ENCODE measurements at regions not wholly inside any gene's neighbourhood (a gene's known extent, or its start where the extent isn't known, plus 50 kb on each side); places are given as distances from the start of the nearest gene placed in this dataset.
"Not testable (repeated sequence)": the region's sequence is repeated elsewhere in the genome, so short reads cannot be mapped to it uniquely, and the experiment has no call there.

DNA sequence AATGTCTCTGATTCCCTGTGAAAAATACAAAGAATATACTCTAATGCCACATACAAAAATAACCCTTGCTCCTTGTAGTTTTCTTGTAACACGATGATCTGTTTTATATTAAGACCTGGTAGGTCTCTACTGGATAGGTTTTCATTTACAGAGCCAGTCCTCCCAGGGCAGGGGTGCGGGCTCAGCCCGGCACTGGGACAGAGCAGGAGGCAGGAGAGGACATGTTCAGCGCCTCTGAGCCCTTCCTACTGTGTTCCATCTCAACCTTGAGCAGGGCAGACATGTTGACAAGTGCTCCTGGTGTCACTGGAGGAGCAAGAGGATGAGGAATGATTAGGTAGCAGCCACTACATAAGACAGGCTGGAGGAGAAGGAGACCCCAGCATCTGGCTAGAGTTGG is 335.5 kb downstream of the INSIG2 start:
- Mint-ChIP-seq H3K4me1 (ENCODE audit: low read depth, unreplicated experiment) (no peaks in the 10 kb centered on the region), H3K36me3 (ENCODE audit: insufficient read depth, unreplicated experiment) (no peaks in the 10 kb centered on the region), H3K4me3 (ENCODE audit: unreplicated experiment) (no peak overlapping the region), H3K27me3 (ENCODE audit: insufficient read depth, unreplicated experiment) (peaks cover 7% of the 10 kb centered on the region), H3K27ac (ENCODE audit: unreplicated experiment) (no peak overlapping the region), H3K9me3 (ENCODE audit: unreplicated experiment) (peaks cover 18% of the 10 kb centered on the region)
- Histone ChIP-seq H3K9me3 (peaks cover 6% of the 10 kb centered on the region; the same call in 1 of the 2 replicates), H3K27me3 (replicated peaks; ENCODE audit: control insufficient read depth, insufficient read depth, low read length) (no peaks in the 10 kb centered on the region), H3K4me1 (no peaks in the 10 kb centered on the region), H3K4me3 (ENCODE audit: low read depth, low read length) (no peak overlapping the region), H3K36me3 (ENCODE audit: control insufficient read depth, insufficient read depth, low read length) (no peaks in the 10 kb centered on the region)
- POLR2A ChIA-PET, result no interaction called here
- intact Hi-C loops (cut with micrococcal nuclease; ENCODE audit: unreplicated experiment), result no loop called here
- no peak for DNase-seq
- no TSS peak for BruUV-seq (replicated peaks)
- no peak for TF ChIP-seq CTCF (IDR thresholded peaks at IDR 0.05; ENCODE audit: insufficient read depth in 1 of 2, low read depth in 1 of 2, low read length in 1 of 2, severe bottlenecking in 1 of 2, unreplicated experiment in 1 of 2)
- CTCF ChIA-PET, result no interaction called here

- no TSS peak for BruUV-seq (replicated peaks)
- no peak for TF ChIP-seq CTCF (IDR thresholded peaks at IDR 0.05; ENCODE audit: insufficient read depth in 1 of 2, low read depth in 1 of 2, low read length in 1 of 2, severe bottlenecking in 1 of 2, unreplicated experiment in 1 of 2)
- intact Hi-C loops (cut with micrococcal nuclease; ENCODE audit: unreplicated experiment), result no loop called here
- no peak for DNase-seq
- Mint-ChIP-seq H3K36me3 (ENCODE audit: insufficient read depth, unreplicated experiment) (no peaks in the 10 kb centered on the region), H3K4me3 (ENCODE audit: unreplicated experiment) (no peak overlapping the region), H3K9me3 (ENCODE audit: unreplicated experiment) (peaks cover 12% of the 10 kb centered on the region), H3K4me1 (ENCODE audit: low read depth, unreplicated experiment) (no peaks in the 10 kb centered on the region), H3K27me3 (ENCODE audit: insufficient read depth, unreplicated experiment) (peaks cover 7% of the 10 kb centered on the region), H3K27ac (ENCODE audit: unreplicated experiment) (no peak overlapping the region)
- POLR2A ChIA-PET, result no interaction called here
- no peaks in the 10 kb centered on the region for H3K36me3 ChIP-seq (ENCODE audit: control insufficient read depth, insufficient read depth, low read length)
- H3K27me3 ChIP-seq (replicated peaks; ENCODE audit: control insufficient read depth, insufficient read depth, low read length), result no peaks in the 10 kb centered on the region
- CTCF ChIA-PET, result no interaction called here
- no peaks in the 10 kb centered on the region for H3K4me1 ChIP-seq
- H3K4me3 ChIP-seq (ENCODE audit: low read depth, low read length), result no peak overlapping the region
- peaks cover 6% of the 10 kb centered on the region; the same call in 1 of the 2 replicates for H3K9me3 ChIP-seq
These were observed 333.4 kb downstream of the INSIG2 start for GRCh38 chr2:118421648-118422047.

GRCh38 chr2:118417406-118418120 is 329.3 kb downstream of the INSIG2 start:
- no peak for TF ChIP-seq CTCF (IDR thresholded peaks at IDR 0.05; ENCODE audit: insufficient read depth in 1 of 2, low read depth in 1 of 2, low read length in 1 of 2, severe bottlenecking in 1 of 2, unreplicated experiment in 1 of 2)
- intact Hi-C loops (cut with micrococcal nuclease; ENCODE audit: unreplicated experiment), result no loop called here
- H3K27ac Mint-ChIP-seq (ENCODE audit: unreplicated experiment), result no peak overlapping the region
- Histone ChIP-seq H3K27me3 (replicated peaks; ENCODE audit: control insufficient read depth, insufficient read depth, low read length) (no peaks in the 10 kb centered on the region), H3K4me1 (no peaks in the 10 kb centered on the region), H3K36me3 (ENCODE audit: control insufficient read depth, insufficient read depth, low read length) (no peaks in the 10 kb centered on the region), H3K9me3 (peaks cover 6% of the 10 kb centered on the region; the same call in 1 of the 2 replicates), H3K4me3 (ENCODE audit: low read depth, low read length) (no peak overlapping the region)
- no peaks in the 10 kb centered on the region for H3K36me3 Mint-ChIP-seq (ENCODE audit: insufficient read depth, unreplicated experiment)
- H3K9me3 Mint-ChIP-seq (ENCODE audit: unreplicated experiment), result peaks cover 12% of the 10 kb centered on the region
- peaks cover 8% of the 10 kb centered on the region for H3K27me3 Mint-ChIP-seq (ENCODE audit: insufficient read depth, unreplicated experiment)
- no peak overlapping the region for H3K4me3 Mint-ChIP-seq (ENCODE audit: unreplicated experiment)
- ChIA-PET POLR2A (no interaction called here), CTCF (no interaction called here)
- BruUV-seq (replicated peaks), result no TSS peak
- DNase-seq, result no peak
- H3K4me1 Mint-ChIP-seq (ENCODE audit: low read depth, unreplicated experiment), result no peaks in the 10 kb centered on the region

DNA sequence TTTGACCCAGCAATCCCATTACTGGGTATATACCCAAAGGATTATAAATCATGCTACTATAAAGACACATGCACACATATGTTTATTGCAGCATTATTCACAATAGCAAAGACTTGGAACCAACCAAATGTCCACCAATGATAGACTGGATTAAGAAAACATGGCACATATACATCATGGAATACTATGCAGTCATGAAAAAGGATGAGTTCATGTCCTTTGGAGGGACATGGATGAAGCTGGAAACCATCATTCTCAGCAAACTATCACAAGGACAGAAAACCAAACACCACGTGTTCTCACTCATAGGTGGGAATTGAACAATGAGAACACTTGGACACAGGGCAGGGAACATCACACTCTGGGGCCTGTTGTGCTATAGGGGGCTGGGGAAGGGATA is 326.9 kb downstream of the INSIG2 start:
- H3K27me3 ChIP-seq (replicated peaks; ENCODE audit: control insufficient read depth, insufficient read depth, low read length); H3K9me3 Mint-ChIP-seq (ENCODE audit: unreplicated experiment); H3K36me3 ChIP-seq (ENCODE audit: control insufficient read depth, insufficient read depth, low read length); intact Hi-C loops (cut with micrococcal nuclease; ENCODE audit: unreplicated experiment); H3K4me1 Mint-ChIP-seq (ENCODE audit: low read depth, unreplicated experiment); H3K4me3 Mint-ChIP-seq (ENCODE audit: unreplicated experiment); H3K4me3 ChIP-seq (ENCODE audit: low read depth, low read length); DNase-seq; BruUV-seq (replicated peaks); H3K27ac Mint-ChIP-seq (ENCODE audit: unreplicated experiment); H3K4me1 ChIP-seq; POLR2A ChIA-PET; H3K9me3 ChIP-seq; CTCF ChIA-PET; H3K36me3 Mint-ChIP-seq (ENCODE audit: insufficient read depth, unreplicated experiment): not testable (repeated sequence)
- peaks cover 14% of the 10 kb centered on the region for H3K27me3 Mint-ChIP-seq (ENCODE audit: insufficient read depth, unreplicated experiment)

All from Caco-2 (cell line).